ENCODE measurements at regions not wholly inside any gene's neighbourhood (a gene's known extent, or its start where the extent isn't known, plus 50 kb on each side); places are given as distances from the start of the nearest gene placed in this dataset.

- no peaks in the 10 kb centered on the region for H3K4me1 ChIP-seq (ENCODE audit: control insufficient read depth, extremely low read depth, insufficient read depth, low read length)
- DNase-seq (ENCODE audit: low read depth, low spot score) (no peak), FAIRE-seq (no peak)
- TF ChIP-seq GATA2 (IDR thresholded peaks at IDR 0.05; ENCODE audit: insufficient read depth, insufficient read length, low read depth, low read length), result no peak
- H3K27me3 ChIP-seq (ENCODE audit: control insufficient read depth in 2 of 2, insufficient read depth in 2 of 2, low read length in 2 of 2), result no peaks in the 10 kb centered on the region
- H3K9ac ChIP-seq (replicated peaks; ENCODE audit: extremely low read depth, insufficient read depth, low read length), result no peak overlapping the region
- no peaks in the 10 kb centered on the region for H3K79me2 ChIP-seq (ENCODE audit: control insufficient read depth, insufficient read depth, low read length)
- H3K4me3 ChIP-seq (replicated peaks in 1 of 3; ENCODE audit: insufficient read depth in 1 of 3, low read depth in 1 of 3, low read length in 3 of 3), result no peak overlapping the region
- POLR2A ChIA-PET, result no interaction called here
- no peak overlapping the region for H3K4me2 ChIP-seq (ENCODE audit: insufficient read depth, low read length)
- H4K20me1 ChIP-seq (replicated peaks; ENCODE audit: control insufficient read depth, extremely low read depth, insufficient read depth, low read length), result no peaks in the 10 kb centered on the region
- BruUV-seq (replicated peaks), result no TSS peak
- dilution Hi-C loops (cut with MboI; ENCODE audit: extremely low pct_ligation_motif_present, low sequenced_read_pairs) (no loop called here), intact Hi-C loops (cut with micrococcal nuclease) (no loop called here)
- H3K27ac ChIP-seq (ENCODE audit: insufficient read depth, low read depth, low read length), result no peak overlapping the region
- CTCF ChIA-PET, result interaction anchor here (1.1 to 1.4 kb wide), 2 partner anchors 27 to 863 kb away, joined by 5 to 7 read pairs; no protein-coding TSS in a partner anchor
- H3K9me3 ChIP-seq (replicated peaks; ENCODE audit: control insufficient read depth, insufficient read depth, low read length), result no peaks in the 10 kb centered on the region
- no peaks in the 10 kb centered on the region for H3K36me3 ChIP-seq (ENCODE audit: control insufficient read depth in 2 of 2, extremely low read depth in 1 of 2, insufficient read depth in 2 of 2, low read length in 2 of 2)
- no peak overlapping the region for H2AFZ ChIP-seq (ENCODE audit: low read depth, low read length)
- no peaks in the 10 kb centered on the region for H3K9me1 ChIP-seq (replicated peaks; ENCODE audit: control insufficient read depth, extremely low read depth, insufficient read depth, low read length)
Observed at GRCh38 chr5:15132816-15133405, 261.3 kb upstream of the ANKH start.

- dilution Hi-C loops (cut with MboI; ENCODE audit: extremely low pct_ligation_motif_present, low sequenced_read_pairs), result no loop called here
- Histone ChIP-seq H3K4me2 (ENCODE audit: insufficient read depth, low read length) (no peak overlapping the region), H3K27ac (ENCODE audit: insufficient read depth, low read depth, low read length) (no peak overlapping the region), H2AFZ (ENCODE audit: low read depth, low read length) (no peak overlapping the region), H3K4me1 (ENCODE audit: control insufficient read depth, extremely low read depth, insufficient read depth, low read length) (no peaks in the 10 kb centered on the region), H3K4me3 (replicated peaks in 1 of 3; ENCODE audit: insufficient read depth in 1 of 3, low read depth in 1 of 3, low read length in 3 of 3) (no peak overlapping the region), H3K9me1 (replicated peaks; ENCODE audit: control insufficient read depth, extremely low read depth, insufficient read depth, low read length) (no peaks in the 10 kb centered on the region), H3K9me3 (replicated peaks; ENCODE audit: control insufficient read depth, insufficient read depth, low read length) (no peaks in the 10 kb centered on the region), H3K27me3 (ENCODE audit: control insufficient read depth in 2 of 2, insufficient read depth in 2 of 2, low read length in 2 of 2) (no peaks in the 10 kb centered on the region), H4K20me1 (replicated peaks; ENCODE audit: control insufficient read depth, extremely low read depth, insufficient read depth, low read length) (no peaks in the 10 kb centered on the region), H3K36me3 (ENCODE audit: control insufficient read depth in 2 of 2, extremely low read depth in 1 of 2, insufficient read depth in 2 of 2, low read length in 2 of 2) (no peaks in the 10 kb centered on the region), H3K79me2 (ENCODE audit: control insufficient read depth, insufficient read depth, low read length) (no peaks in the 10 kb centered on the region), H3K9ac (replicated peaks; ENCODE audit: extremely low read depth, insufficient read depth, low read length) (no peak overlapping the region)
- ChIA-PET CTCF (interaction anchor here (1.1 kb wide), 1 partner anchor 864 kb away, joined by 7 read pairs; no protein-coding TSS in a partner anchor), POLR2A (no interaction called here)
- FAIRE-seq (no peak), DNase-seq (ENCODE audit: low read depth, low spot score) (no peak)
- TF ChIP-seq MYC (IDR thresholded peaks at IDR 0.05; ENCODE audit: low read depth, low read length) (no peak), FOS (IDR thresholded peaks at IDR 0.05; ENCODE audit: borderline replicate concordance, insufficient read depth, low read length) (no peak), EZH2 (IDR thresholded peaks at IDR 0.05; ENCODE audit: borderline replicate concordance, low read depth, low read length, severe bottlenecking) (no peak), JUN (IDR thresholded peaks at IDR 0.05; ENCODE audit: borderline replicate concordance, insufficient read depth, insufficient read length, low read depth) (no peak), MAX (IDR thresholded peaks at IDR 0.05; ENCODE audit: insufficient read depth, insufficient read length) (no peak), GATA2 (IDR thresholded peaks at IDR 0.05; ENCODE audit: insufficient read depth, insufficient read length, low read depth, low read length) (no peak), CTCF (IDR thresholded peaks at IDR 0.05; ENCODE audit: extremely low read depth in 1 of 2, insufficient read depth in 1 of 2, low read depth in 1 of 2, low read length in 2 of 2) (no peak), POLR2A (IDR thresholded peaks at IDR 0.05; ENCODE audit: low read depth, low read length) (no peak), POLR2AphosphoS5 (IDR thresholded peaks at IDR 0.05; ENCODE audit: insufficient read depth, low read depth, low read length) (no peak)
- BruUV-seq (replicated peaks), result no TSS peak
- intact Hi-C loops (cut with micrococcal nuclease), result no loop called here
Observed at GRCh38 chr5:15131909-15132308, 260.3 kb upstream of the ANKH start.

Measured in endothelial cell of umbilical vein (primary cell).